SK-N-SH (cell line): ENCODE measurements at regions not wholly inside any gene's neighbourhood (a gene's known extent, or its start where the extent isn't known, plus 50 kb on each side); places are given as distances from the start of the nearest gene placed in this dataset.

Experiments
- CTCF ChIA-PET: fragments of 300-600, 350-600 bp; formaldehyde crosslinking; extraction: SDS; loops from one replicate; lab custom pipeline; 2021; lab: Yijun Ruan, JAX
- POLR2A ChIA-PET: fragments of 350-600 bp; sonication (Branson Sonifier 250); formaldehyde crosslinking; extraction: SDS; loops from one replicate; lab custom pipeline; 2020; ENCODE audit warnings: antibody characterized with exemption, inconsistent platforms; lab: Yijun Ruan, JAX
- DNase-seq: peaks from one replicate; pipeline ENCODE4 v3.0.0; 2012
- H2AFZ ChIP-seq: fragments of 200-600 bp; sonication (generic); 2 replicates; pipeline ENCODE4 v1.8.1; 2016; ENCODE audit warnings: antibody characterized with exemption, mild to moderate bottlenecking, low read depth
- H3F3A ChIP-seq: fragments of 200-600 bp; sonication (generic); replicated peaks from 2 replicates; pipeline ENCODE3; 2016; ENCODE audit warnings: antibody characterized with exemption, mild to moderate bottlenecking; ENCODE audit not compliant: insufficient read depth
- H3K27ac ChIP-seq, 2 experiments: fragments of 200-500 bp in 1 of 2; fragments of 200-600 bp in 1 of 2; sonication (Bioruptor generic) in 1 of 2; sonication (generic), shearing (Covaris generic) in 1 of 2; 2 replicates each; pipeline versions ENCODE4 v1.5.1 to v1.6.1; 2014 to 2016; ENCODE audit warnings: low read depth in 2 of 2, inconsistent platforms in 1 of 2, low read length in 1 of 2, mild to moderate bottlenecking in 1 of 2, mixed read lengths in 1 of 2
- H3K27me3 ChIP-seq: fragments of 200-600 bp; sonication (generic), shearing (Covaris generic); 2 replicates; pipeline ENCODE4 v1.6.1; 2016; ENCODE audit warnings: mixed run types; ENCODE audit not compliant: insufficient read depth
- H3K36me3 ChIP-seq, 2 experiments: fragments of 200-500 bp in 1 of 2; fragments of 200-600 bp in 1 of 2; sonication (Bioruptor generic) in 1 of 2; sonication (generic) in 1 of 2; replicated peaks in 1 of 2; 2 replicates each; pipeline versions ENCODE3 to v1.5.1; 2014 to 2016; ENCODE audit warnings: low read length in 1 of 2, mild to moderate bottlenecking in 1 of 2; ENCODE audit not compliant: insufficient read depth in 2 of 2, control insufficient read depth in 1 of 2
- H3K4me1 ChIP-seq, 2 experiments: fragments of 200-500 bp in 1 of 2; fragments of 200-600 bp in 1 of 2; sonication (Bioruptor generic) in 1 of 2; sonication (generic), shearing (Covaris generic) in 1 of 2; 2 replicates each; pipeline versions ENCODE4 v1.5.1 to v1.6.1; 2014 to 2016; ENCODE audit warnings: low read depth in 1 of 2, low read length in 1 of 2, mixed run types in 1 of 2; ENCODE audit not compliant: insufficient read depth in 2 of 2, control insufficient read depth in 1 of 2
- H3K4me2 ChIP-seq: fragments of 200-600 bp; sonication (generic), shearing (Covaris generic); 2 replicates; pipeline ENCODE4 v1.6.1; 2017; ENCODE audit warnings: mixed run types
- H3K4me3 ChIP-seq, 2 experiments: fragments of 200-500 bp in 1 of 2; fragments of 200-600 bp in 1 of 2; sonication (Bioruptor generic) in 1 of 2; sonication (generic), shearing (Covaris generic) in 1 of 2; 2 replicates each; pipeline versions ENCODE4 v1.5.1 to v1.8.1; 2014 to 2016; ENCODE audit warnings: low read depth in 2 of 2, inconsistent platforms in 1 of 2, low read length in 1 of 2, mild to moderate bottlenecking in 1 of 2, mixed read lengths in 1 of 2, moderate library complexity in 1 of 2
- H3K79me2 ChIP-seq: fragments of 200-600 bp; sonication (generic); 2 replicates; pipeline ENCODE4 v1.8.1; 2017; ENCODE audit warnings: mild to moderate bottlenecking; ENCODE audit not compliant: insufficient read depth
- H3K9ac ChIP-seq: fragments of 200-600 bp; sonication (generic); 2 replicates; pipeline ENCODE4 v1.6.1; 2017; ENCODE audit warnings: mixed run types
- H3K9me2 ChIP-seq: fragments of 200-600 bp; sonication (generic); 2 replicates; pipeline ENCODE4 v1.6.1; 2017; ENCODE audit warnings: mixed run types
- H3K9me3 ChIP-seq: fragments of 200-600 bp; sonication (generic); 2 replicates; pipeline ENCODE4 v1.6.1; 2017; ENCODE audit warnings: mixed run types, mild to moderate bottlenecking, moderate library complexity
- H4K20me1 ChIP-seq: fragments of 200-600 bp; sonication (generic); 2 replicates; pipeline ENCODE4 v1.6.1; 2017; ENCODE audit warnings: mild to moderate bottlenecking, mixed run types; ENCODE audit not compliant: insufficient read depth
- CTCF ChIP-seq: fragments of 200-600 bp; sonication (generic); IDR thresholded peaks from 2 replicates; pipeline ENCODE4 v1.6.1; 2017; ENCODE audit warnings: antibody characterized with exemption, mild to moderate bottlenecking, moderate library complexity
- FOXJ3 ChIP-seq: sonication (generic); formaldehyde crosslinking; IDR thresholded peaks from 2 replicates; pipeline ENCODE4 v1.5.1; 2020; ENCODE audit warnings: mild to moderate bottlenecking, missing genetic modification reagents
- FOXM1 ChIP-seq: IDR thresholded peaks from 2 replicates; pipeline ENCODE4 v1.4.0; 2012; ENCODE audit warnings: low read depth, mild to moderate bottlenecking
- GABPA ChIP-seq: IDR thresholded peaks from 2 replicates; pipeline ENCODE4 v1.4.0; 2012; ENCODE audit warnings: low read depth, mild to moderate bottlenecking
- GATA2 ChIP-seq: sonication (generic); formaldehyde crosslinking; IDR thresholded peaks from 2 replicates; pipeline ENCODE4 v1.5.0; 2020; ENCODE audit warnings: mild to moderate bottlenecking, missing genetic modification reagents
- IRF3 ChIP-seq: fragments of 150-350 bp; IDR thresholded peaks from 2 replicates; pipeline ENCODE4 v1.6.1; 2016; ENCODE audit warnings: mild to moderate bottlenecking, low read depth, low read length
- MXI1 ChIP-seq: IDR thresholded peaks from 2 replicates; pipeline ENCODE4 v1.6.1; 2012; ENCODE audit warnings: mild to moderate bottlenecking, low read depth, low read length, improper control_type of control experiment
- NFIC ChIP-seq: IDR thresholded peaks from 2 replicates; pipeline ENCODE4 v1.4.0; 2012; ENCODE audit warnings: borderline replicate concordance
- RAD21 ChIP-seq: IDR thresholded peaks from 2 replicates; pipeline ENCODE4 v1.6.1; 2012; ENCODE audit warnings: mild to moderate bottlenecking, low read length
- RFX5 ChIP-seq: IDR thresholded peaks from 2 replicates; pipeline ENCODE4 v1.6.1; 2012; ENCODE audit warnings: mild to moderate bottlenecking, improper control_type of control experiment, low read length
- RXRA ChIP-seq: IDR thresholded peaks from 2 replicates; pipeline ENCODE4 v1.4.0; 2012; ENCODE audit warnings: low read depth, mild to moderate bottlenecking, borderline replicate concordance
- SIN3A ChIP-seq: IDR thresholded peaks from 2 replicates; pipeline ENCODE4 v1.6.1; 2012; ENCODE audit warnings: low read depth, mild to moderate bottlenecking, low read length, moderate library complexity, borderline replicate concordance
- TCF12 ChIP-seq: IDR thresholded peaks from 2 replicates; pipeline ENCODE4 v1.4.0; 2012
- USF1 ChIP-seq: IDR thresholded peaks from 2 replicates; pipeline ENCODE4 v1.4.0; 2012; ENCODE audit warnings: low read depth, borderline replicate concordance
- YY1 ChIP-seq: IDR thresholded peaks from 2 replicates; pipeline ENCODE4 v1.4.0; 2012; ENCODE audit warnings: low read depth, mild to moderate bottlenecking
- WGBS: methylation state at CpG from one replicate; pipeline ENCODE4 v1.1.6; 2017; ENCODE audit warnings: low lambda C conversion rate; 5-methylcytosine and 5-hydroxymethylcytosine counted together

- TF ChIP-seq FOXJ3: no peak
Observed at GRCh38 chr7:125984795-125985194, 1055.2 kb upstream of the POT1 start (continued).

GRCh38 chr7:125971656-125972055, 1042.0 kb upstream of the POT1 start:
- Histone ChIP-seq H3F3A (no peaks in the 10 kb centered on the region), H3K9ac (no peak overlapping the region), H2AFZ (no peak overlapping the region), H3K36me3 (no peaks in the 10 kb centered on the region), H3K79me2 (no peaks in the 10 kb centered on the region), H3K9me3 (no peaks in the 10 kb centered on the region; the same call in 1 of the 2 replicates), H3K27me3 (no peaks in the 10 kb centered on the region), H3K9me2 (no peaks in the 10 kb centered on the region), H4K20me1 (no peaks in the 10 kb centered on the region), H3K4me2 (no peak overlapping the region)
- no peak for DNase-seq
- TF ChIP-seq GATA2 (CRISPR knock-in tag): no peak
- no peak for TF ChIP-seq RAD21
- TF ChIP-seq YY1: no peak
- TF ChIP-seq GABPA: no peak
- no peak for TF ChIP-seq RXRA
- no peak for TF ChIP-seq USF1
- TF ChIP-seq RFX5: no peak
- TF ChIP-seq IRF3: no peak
- no peak for TF ChIP-seq TCF12
- no peak for TF ChIP-seq NFIC
- TF ChIP-seq CTCF: no peak
- no peak for TF ChIP-seq FOXJ3
- TF ChIP-seq MXI1: no peak
- TF ChIP-seq SIN3A: no peak
- no peak for TF ChIP-seq FOXM1
- TF ChIP-seq, all 33 proteins: peak for 0
- WGBS: 16% methylated on average over 2 of the region's 2 CpGs
- ChIA-PET CTCF (no interaction called here), POLR2A (no interaction called here)
- Histone ChIP-seq H3K4me1 (no peaks in the 10 kb centered on the region), H3K4me3 (no peak overlapping the region), H3K27ac (no peak overlapping the region)
